Nephron progenitor cell (in vitro differentiated cells): ENCODE measurements at regions not wholly inside any gene's neighbourhood (a gene's known extent, or its start where the extent isn't known, plus 50 kb on each side); places are given as distances from the start of the nearest gene placed in this dataset.
"Not testable (repeated sequence)": the region's sequence is repeated elsewhere in the genome, so short reads cannot be mapped to it uniquely, and the experiment has no call there.

Source experiments
- DNase-seq: peaks from one replicate; pipeline ENCODE4 v3.0.0; 2021
- H3K27ac Mint-ChIP-seq: 2 replicates; pipeline ENCODE4 v1.8.0; 2021; ENCODE audit warnings: mild to moderate bottlenecking, moderate library complexity, mixed read lengths
- H3K27me3 Mint-ChIP-seq: 2 replicates; pipeline ENCODE4 v1.8.0; 2021; ENCODE audit warnings: mild to moderate bottlenecking, low read depth, mixed read lengths; ENCODE audit not compliant: poor library complexity
- H3K36me3 Mint-ChIP-seq: 2 replicates; pipeline ENCODE4 v1.8.0; 2021; ENCODE audit warnings: low read depth, mixed read lengths
- H3K4me1 Mint-ChIP-seq: 2 replicates; pipeline ENCODE4 v1.8.0; 2021; ENCODE audit warnings: mixed read lengths
- H3K4me3 Mint-ChIP-seq: 2 replicates; pipeline ENCODE4 v1.8.0; 2021; ENCODE audit warnings: mild to moderate bottlenecking, moderate library complexity, mixed read lengths
- H3K9me3 Mint-ChIP-seq: 2 replicates; pipeline ENCODE4 v1.8.0; 2021; ENCODE audit warnings: mild to moderate bottlenecking, moderate library complexity, mixed read lengths
- CTCF ChIP-seq: fragments of 200-600 bp; sonication (generic); IDR thresholded peaks from 2 replicates; pipeline ENCODE4 v1.5.0; 2021; ENCODE audit warnings: antibody characterized with exemption

- TF ChIP-seq CTCF = no peak
- Mint-ChIP-seq H3K4me3 (no peak overlapping the region), H3K27me3 (peaks cover 6% of the 10 kb centered on the region), H3K9me3 (no peaks in the 10 kb centered on the region), H3K36me3 (no peaks in the 10 kb centered on the region), H3K4me1 (peaks cover 3% of the 10 kb centered on the region), H3K27ac (no peak overlapping the region)
- DNase-seq = no peak
Observed at GRCh38 chr3:27797773-27798172, 75.7 kb upstream of the EOMES start.

GRCh38 chr3:27800261-27800660, 78.1 kb upstream of the EOMES start:
- no peak overlapping the region for H3K27ac Mint-ChIP-seq
- peaks cover 12% of the 10 kb centered on the region for H3K27me3 Mint-ChIP-seq
- no peak for DNase-seq
- no peak overlapping the region for H3K4me3 Mint-ChIP-seq
- no peak for TF ChIP-seq CTCF
- H3K9me3 Mint-ChIP-seq = no peaks in the 10 kb centered on the region
- no peaks in the 10 kb centered on the region for H3K36me3 Mint-ChIP-seq
- no peaks in the 10 kb centered on the region for H3K4me1 Mint-ChIP-seq

GRCh38 chr3:27802425-27802824, 80.3 kb upstream of the EOMES start:
- DNase-seq = no peak
- H3K27ac Mint-ChIP-seq = no peak overlapping the region
- no peak for TF ChIP-seq CTCF
- no peaks in the 10 kb centered on the region for H3K36me3 Mint-ChIP-seq
- H3K4me3 Mint-ChIP-seq = no peak overlapping the region
- H3K9me3 Mint-ChIP-seq = no peaks in the 10 kb centered on the region
- H3K27me3 Mint-ChIP-seq = peaks cover 12% of the 10 kb centered on the region
- peaks cover 8% of the 10 kb centered on the region for H3K4me1 Mint-ChIP-seq

DNA sequence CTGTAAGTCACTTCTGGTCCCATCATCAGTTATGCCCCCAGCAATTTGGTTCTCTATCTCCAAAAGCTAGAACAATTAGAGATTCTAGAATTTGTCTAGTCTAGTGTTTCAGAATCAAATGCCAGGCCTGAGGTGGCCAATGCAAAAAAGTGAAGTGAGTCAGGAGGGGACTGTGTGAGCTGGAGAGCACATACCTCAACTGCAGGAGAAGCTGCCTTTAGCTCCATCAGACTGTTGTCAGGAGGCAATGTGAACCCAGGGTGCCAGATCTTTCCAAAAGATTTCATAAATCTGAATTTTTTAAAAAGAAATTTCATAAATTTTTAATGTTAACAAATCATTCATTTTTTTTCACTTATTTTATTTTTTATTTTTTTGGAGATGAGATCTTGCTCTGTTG, 80.7 kb upstream of the EOMES start:
- Mint-ChIP-seq H3K4me3 (no peak overlapping the region), H3K27me3 (peaks cover 12% of the 10 kb centered on the region), H3K36me3 (no peaks in the 10 kb centered on the region), H3K4me1 (peaks cover 8% of the 10 kb centered on the region), H3K27ac (no peak overlapping the region), H3K9me3 (no peaks in the 10 kb centered on the region)
- DNase-seq = no peak
- no peak for TF ChIP-seq CTCF

DNA sequence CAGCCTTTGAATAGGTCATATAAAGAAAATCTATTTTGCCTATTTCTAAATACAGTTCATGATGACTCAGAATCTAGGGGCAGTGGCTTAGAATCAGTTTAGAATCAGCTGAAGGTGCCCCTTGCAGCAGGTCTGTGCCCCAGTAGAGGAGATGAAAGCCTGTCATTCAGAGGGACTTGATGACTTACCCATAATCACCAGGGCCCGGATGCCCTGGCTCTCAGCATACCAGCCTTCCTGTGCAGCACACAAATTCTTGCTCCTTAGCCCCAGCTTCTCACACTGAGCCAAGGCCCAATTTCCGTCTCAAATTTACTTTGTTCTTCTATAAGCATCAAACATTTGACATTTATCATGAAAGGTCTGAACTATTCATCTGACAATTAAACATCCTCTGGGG, 83.2 kb upstream of the EOMES start:
- Mint-ChIP-seq H3K36me3 (no peaks in the 10 kb centered on the region), H3K4me1 (peaks cover 8% of the 10 kb centered on the region), H3K9me3 (no peaks in the 10 kb centered on the region), H3K27ac (peak overlapping the region; percentile 60), H3K4me3 (no peak overlapping the region), H3K27me3 (peaks cover 9% of the 10 kb centered on the region)
- DNase-seq = no peak
- no peak for TF ChIP-seq CTCF

DNA sequence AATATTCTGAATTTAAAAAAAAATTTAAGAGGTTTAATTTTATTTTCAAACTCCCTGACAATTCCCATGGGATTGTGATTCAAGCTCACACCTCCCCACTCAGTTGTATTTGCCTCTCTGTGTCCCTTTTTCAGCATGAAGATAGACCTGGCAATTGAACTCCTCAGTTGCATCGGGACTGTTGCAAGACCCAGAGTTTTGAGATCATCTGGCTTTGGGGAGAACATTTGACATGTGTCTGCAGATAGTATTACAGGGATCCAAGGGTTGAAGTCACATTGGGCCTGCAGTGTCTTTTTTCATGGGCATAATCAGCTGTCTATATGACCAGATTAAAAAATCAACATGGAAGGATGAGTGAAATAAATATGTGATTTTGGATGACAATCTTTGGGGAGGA, 91.1 kb upstream of the EOMES start:
- TF ChIP-seq CTCF = no peak
- no peak for DNase-seq
- no peak overlapping the region for H3K4me3 Mint-ChIP-seq
- H3K27me3 Mint-ChIP-seq = no peaks in the 10 kb centered on the region
- H3K36me3 Mint-ChIP-seq = no peaks in the 10 kb centered on the region
- no peaks in the 10 kb centered on the region for H3K4me1 Mint-ChIP-seq
- H3K27ac Mint-ChIP-seq = no peak overlapping the region
- peaks cover 13% of the 10 kb centered on the region for H3K9me3 Mint-ChIP-seq

DNA sequence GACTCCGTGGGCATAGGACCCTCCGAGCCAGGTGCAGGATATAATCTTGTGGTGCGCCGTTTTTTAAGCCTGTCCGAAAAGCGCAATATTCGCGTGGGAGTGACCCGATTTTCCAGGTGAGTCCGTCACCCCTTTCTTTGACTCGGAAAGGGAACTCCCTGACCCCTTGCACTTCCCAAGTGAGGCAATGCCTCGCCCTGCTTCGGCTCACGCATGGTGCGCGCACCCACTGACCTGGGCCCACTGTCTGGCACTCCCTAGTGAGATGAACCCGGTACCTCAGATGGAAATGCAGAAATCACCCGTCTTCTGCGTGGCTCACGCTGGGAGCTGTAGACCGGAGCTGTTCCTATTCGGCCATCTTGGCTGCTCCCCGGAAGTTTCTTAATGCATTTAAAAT, 99.5 kb upstream of the EOMES start:
- H3K27ac Mint-ChIP-seq = peak overlapping the region; percentile 69
- peak overlapping the region; percentile 85 for H3K4me3 Mint-ChIP-seq
- not testable (repeated sequence) for H3K36me3 Mint-ChIP-seq, H3K27me3 Mint-ChIP-seq, DNase-seq, H3K4me1 Mint-ChIP-seq
- H3K9me3 Mint-ChIP-seq = peaks cover 22% of the 10 kb centered on the region
